GM12878 (cell line): ENCODE measurements at regions not wholly inside any gene's neighbourhood (a gene's known extent, or its start where the extent isn't known, plus 50 kb on each side); places are given as distances from the start of the nearest gene placed in this dataset.

Source experiments
- ATAC-seq: fragments of 200-7000 bp; cut with Tn5 transposase; 3 replicates; pipeline ENCODE4 v1.9.1; 2020; ENCODE audit warnings: mild to moderate bottlenecking, moderate library complexity
- BruUV-seq: library from RNA; stranded (reverse); fragments of 400-500 nt; replicated peaks from 2 replicates; lab custom pipeline; 2021; lab: Mats Ljungman, UMichigan
- CTCF ChIA-PET: fragments of 300-600 bp; sonication (Branson Sonifier 250); formaldehyde crosslinking; extraction: SDS; loops from one replicate; lab custom pipeline; 2021; ENCODE audit warnings: inconsistent platforms; lab: Yijun Ruan, JAX
- POLR2A ChIA-PET: fragments of 350-600 bp; formaldehyde crosslinking; extraction: SDS; loops from one replicate; lab custom pipeline; 2021; ENCODE audit warnings: inconsistent platforms; lab: Charles Lee
- RAD21 ChIA-PET: fragments of 300-600 bp; sonication (Branson Sonifier 250); formaldehyde crosslinking; loops from one replicate; lab custom pipeline; 2023; ENCODE audit warnings: antibody characterized with exemption; ENCODE audit not compliant: unreplicated experiment; lab: Charles Lee
- SMC1A ChIA-PET: fragments of 300-600 bp; sonication (Branson Sonifier 250); formaldehyde crosslinking; loops from one replicate; lab custom pipeline; 2023; ENCODE audit not compliant: unreplicated experiment, uncharacterized antibody; lab: Charles Lee
- DNase-seq: peaks from one replicate; pipeline ENCODE4 v3.0.0-alpha.2; 2011; ENCODE audit warnings: low read depth, low spot score
- FAIRE-seq: peaks from 3 replicates; lab custom pipeline; 2011; peaks lifted over from hg19 to GRCh38; lab: Jason Lieb, UNC
- H2AFZ ChIP-seq: 2 replicates; pipeline ENCODE4 v1.6.0; 2011; ENCODE audit warnings: low read depth, low read length, control low read depth; ENCODE audit not compliant: control insufficient read depth
- H3K27ac ChIP-seq: 2 replicates; pipeline ENCODE4 v1.5.1; 2011; ENCODE audit warnings: control low read depth; ENCODE audit not compliant: control insufficient read depth, insufficient read depth
- H3K27me3 ChIP-seq, 2 experiments: replicated peaks in 1 of 2; 2 replicates each; pipeline versions ENCODE4 v1.6.0 to v1.6.1; 2011; ENCODE audit warnings: low read length in 1 of 2; ENCODE audit not compliant: control insufficient read depth in 2 of 2, insufficient read depth in 2 of 2
- H3K36me3 ChIP-seq, 2 experiments: 2 replicates each; pipeline ENCODE4 v1.5.1; 2011; ENCODE audit warnings: low read length in 1 of 2; ENCODE audit not compliant: control insufficient read depth in 2 of 2, insufficient read depth in 2 of 2
- H3K4me1 ChIP-seq: 2 replicates; pipeline ENCODE4 v1.6.1; 2011; ENCODE audit warnings: mild to moderate bottlenecking, low read length, moderate library complexity, mixed read lengths; ENCODE audit not compliant: control insufficient read depth, insufficient read depth
- H3K4me2 ChIP-seq: 2 replicates; pipeline ENCODE4 v1.6.0; 2011; ENCODE audit warnings: control low read depth; ENCODE audit not compliant: control insufficient read depth, insufficient read depth
- H3K4me3 ChIP-seq: fragments of 200-600 bp; sonication (generic); 2 replicates; pipeline ENCODE4 v1.5.1; 2016
- H3K79me2 ChIP-seq: 2 replicates; pipeline ENCODE4 v1.6.0; 2011; ENCODE audit warnings: low read length; ENCODE audit not compliant: control insufficient read depth, insufficient read depth
- H3K9ac ChIP-seq: 2 replicates; pipeline ENCODE4 v1.8.0; 2011; ENCODE audit warnings: low read length, control low read depth, mixed read lengths; ENCODE audit not compliant: control insufficient read depth, insufficient read depth
- H3K9me3 ChIP-seq: replicated peaks from 3 replicates; pipeline ENCODE4 v1.5.1; 2011; ENCODE audit warnings: mild to moderate bottlenecking, low read length; ENCODE audit not compliant: control insufficient read depth, insufficient read depth
- H4K20me1 ChIP-seq: 2 replicates; pipeline ENCODE4 v1.6.0; 2011; ENCODE audit not compliant: control insufficient read depth, insufficient read depth
- EED ChIP-seq: sonication (generic); IDR thresholded peaks from 2 replicates; pipeline ENCODE4 v1.6.1; 2016; ENCODE audit warnings: antibody characterized with exemption, low read depth
- MXI1 ChIP-seq: fragments of 150-350 bp; IDR thresholded peaks from 2 replicates; pipeline ENCODE4 v1.6.1; 2011; ENCODE audit warnings: low read depth, mild to moderate bottlenecking, inconsistent platforms, low read length, improper control_type of control experiment
- RUNX3 ChIP-seq: IDR thresholded peaks from 2 replicates; pipeline ENCODE4 v1.6.1; 2012; ENCODE audit warnings: low read length, inconsistent platforms
- SMC3 ChIP-seq: IDR thresholded peaks from 2 replicates; pipeline ENCODE4 v1.6.1; 2011; ENCODE audit warnings: low read length, improper control_type of control experiment, borderline replicate concordance
- TAF1 ChIP-seq: IDR thresholded peaks from 2 replicates; pipeline ENCODE4 v1.6.1; 2011; ENCODE audit warnings: mild to moderate bottlenecking, low read depth, low read length, borderline replicate concordance
- ZNF384 ChIP-seq: IDR thresholded peaks from 2 replicates; pipeline ENCODE4 v1.6.1; 2012; ENCODE audit warnings: low read depth, mild to moderate bottlenecking, low read length, improper control_type of control experiment, borderline replicate concordance
- WGBS: methylation state at CpG from one replicate; pipeline ENCODE4 v1.1.6; 2016; ENCODE audit warnings: low lambda C conversion rate; ENCODE audit not compliant: insufficient replicate concordance, insufficient coverage; ENCODE audit errors: missing lambda C conversion rate; 5-methylcytosine and 5-hydroxymethylcytosine counted together
- in situ Hi-C: fragments of 300-500 bp; cut with MboI; formaldehyde crosslinking; loops from 9 replicates; pipeline ENCODE4 v1.14.3; 2018; ENCODE audit warnings: mixed read lengths
- intact Hi-C: fragments of 100-400 bp; cut with micrococcal nuclease; formaldehyde crosslinking; loops from one replicate; pipeline ENCODE4 v1.14.2; 2022; ENCODE audit not compliant: unreplicated experiment
- TF ChIP-seq, protein P1 (sequence below): fragments of 150-350 bp; IDR thresholded peaks from 2 replicates; pipeline ENCODE4 v1.6.1; 2014; ENCODE audit warnings: mild to moderate bottlenecking, low read depth, low read length
- TF ChIP-seq, protein P2 (sequence below): IDR thresholded peaks from 2 replicates; pipeline ENCODE4 v1.6.1; 2012; ENCODE audit warnings: low read length, inconsistent platforms
- TF ChIP-seq, protein P3 (sequence below): IDR thresholded peaks from 2 replicates; pipeline ENCODE4 v1.6.1; 2012; ENCODE audit warnings: improper control_type of control experiment, low read depth, low read length; ENCODE audit not compliant: insufficient replicate concordance
- TF ChIP-seq, protein P4 (sequence below): IDR thresholded peaks from 2 replicates; pipeline ENCODE4 v1.6.1; 2011; ENCODE audit warnings: low read depth, low read length, improper control_type of control experiment, borderline replicate concordance
- TF ChIP-seq, protein P5 (sequence below): IDR thresholded peaks from 2 replicates; pipeline ENCODE4 v1.6.1; 2012; ENCODE audit warnings: low read depth, low read length, improper control_type of control experiment

DNA sequence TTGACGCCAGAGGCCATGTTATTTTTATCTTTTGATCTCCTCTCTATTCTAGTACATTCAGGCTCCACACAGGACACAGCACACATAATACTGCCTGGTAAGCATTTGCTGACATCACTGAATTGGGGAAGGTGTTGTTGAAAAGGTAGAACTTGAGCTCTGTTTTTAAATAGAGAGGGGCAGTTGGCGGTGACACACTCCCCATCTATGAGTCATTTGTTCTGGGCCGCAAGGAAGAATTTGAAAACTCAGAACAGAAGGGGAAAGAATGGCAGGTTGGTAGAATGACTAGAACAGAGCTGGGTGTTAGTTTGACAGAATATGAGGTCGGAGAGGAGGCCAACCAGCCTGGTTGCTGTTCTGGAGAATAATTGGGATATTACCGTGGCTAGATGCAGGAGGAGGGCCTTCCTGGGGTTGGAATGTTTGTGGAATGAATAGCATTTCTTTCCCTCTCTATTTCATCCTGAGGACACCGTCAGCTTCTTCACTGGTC is 52.1 kb upstream of the ERRFI1 start:
- CTCF ChIA-PET: interaction anchor here (1.1 to 1.4 kb wide), 2 partner anchors 58 to 63 kb away, joined by 3 to 4 read pairs; no protein-coding TSS in a partner anchor

More for the DNA sequence above, 52.1 kb upstream of the ERRFI1 start:
- POLR2A ChIA-PET: interaction anchor here (1.0 kb wide), 1 partner anchor 23 kb away, joined by 5 read pairs; no protein-coding TSS in a partner anchor
- intact Hi-C loops: no loop called here
- WGBS: 17% methylated on average over 6 of the region's 6 CpGs
- no peak overlapping the region for H2AFZ ChIP-seq
- no peaks in the 10 kb centered on the region for H3K36me3 ChIP-seq
- TF ChIP-seq MXI1: no peak
- no peak for TF ChIP-seq TAF1
- TF ChIP-seq, protein P1, sequence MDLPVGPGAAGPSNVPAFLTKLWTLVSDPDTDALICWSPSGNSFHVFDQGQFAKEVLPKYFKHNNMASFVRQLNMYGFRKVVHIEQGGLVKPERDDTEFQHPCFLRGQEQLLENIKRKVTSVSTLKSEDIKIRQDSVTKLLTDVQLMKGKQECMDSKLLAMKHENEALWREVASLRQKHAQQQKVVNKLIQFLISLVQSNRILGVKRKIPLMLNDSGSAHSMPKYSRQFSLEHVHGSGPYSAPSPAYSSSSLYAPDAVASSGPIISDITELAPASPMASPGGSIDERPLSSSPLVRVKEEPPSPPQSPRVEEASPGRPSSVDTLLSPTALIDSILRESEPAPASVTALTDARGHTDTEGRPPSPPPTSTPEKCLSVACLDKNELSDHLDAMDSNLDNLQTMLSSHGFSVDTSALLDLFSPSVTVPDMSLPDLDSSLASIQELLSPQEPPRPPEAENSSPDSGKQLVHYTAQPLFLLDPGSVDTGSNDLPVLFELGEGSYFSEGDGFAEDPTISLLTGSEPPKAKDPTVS: no peak
- TF ChIP-seq, protein P2, sequence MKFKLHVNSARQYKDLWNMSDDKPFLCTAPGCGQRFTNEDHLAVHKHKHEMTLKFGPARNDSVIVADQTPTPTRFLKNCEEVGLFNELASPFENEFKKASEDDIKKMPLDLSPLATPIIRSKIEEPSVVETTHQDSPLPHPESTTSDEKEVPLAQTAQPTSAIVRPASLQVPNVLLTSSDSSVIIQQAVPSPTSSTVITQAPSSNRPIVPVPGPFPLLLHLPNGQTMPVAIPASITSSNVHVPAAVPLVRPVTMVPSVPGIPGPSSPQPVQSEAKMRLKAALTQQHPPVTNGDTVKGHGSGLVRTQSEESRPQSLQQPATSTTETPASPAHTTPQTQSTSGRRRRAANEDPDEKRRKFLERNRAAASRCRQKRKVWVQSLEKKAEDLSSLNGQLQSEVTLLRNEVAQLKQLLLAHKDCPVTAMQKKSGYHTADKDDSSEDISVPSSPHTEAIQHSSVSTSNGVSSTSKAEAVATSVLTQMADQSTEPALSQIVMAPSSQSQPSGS: no peak
- no peak for TF ChIP-seq RUNX3
- TF ChIP-seq, protein P3, sequence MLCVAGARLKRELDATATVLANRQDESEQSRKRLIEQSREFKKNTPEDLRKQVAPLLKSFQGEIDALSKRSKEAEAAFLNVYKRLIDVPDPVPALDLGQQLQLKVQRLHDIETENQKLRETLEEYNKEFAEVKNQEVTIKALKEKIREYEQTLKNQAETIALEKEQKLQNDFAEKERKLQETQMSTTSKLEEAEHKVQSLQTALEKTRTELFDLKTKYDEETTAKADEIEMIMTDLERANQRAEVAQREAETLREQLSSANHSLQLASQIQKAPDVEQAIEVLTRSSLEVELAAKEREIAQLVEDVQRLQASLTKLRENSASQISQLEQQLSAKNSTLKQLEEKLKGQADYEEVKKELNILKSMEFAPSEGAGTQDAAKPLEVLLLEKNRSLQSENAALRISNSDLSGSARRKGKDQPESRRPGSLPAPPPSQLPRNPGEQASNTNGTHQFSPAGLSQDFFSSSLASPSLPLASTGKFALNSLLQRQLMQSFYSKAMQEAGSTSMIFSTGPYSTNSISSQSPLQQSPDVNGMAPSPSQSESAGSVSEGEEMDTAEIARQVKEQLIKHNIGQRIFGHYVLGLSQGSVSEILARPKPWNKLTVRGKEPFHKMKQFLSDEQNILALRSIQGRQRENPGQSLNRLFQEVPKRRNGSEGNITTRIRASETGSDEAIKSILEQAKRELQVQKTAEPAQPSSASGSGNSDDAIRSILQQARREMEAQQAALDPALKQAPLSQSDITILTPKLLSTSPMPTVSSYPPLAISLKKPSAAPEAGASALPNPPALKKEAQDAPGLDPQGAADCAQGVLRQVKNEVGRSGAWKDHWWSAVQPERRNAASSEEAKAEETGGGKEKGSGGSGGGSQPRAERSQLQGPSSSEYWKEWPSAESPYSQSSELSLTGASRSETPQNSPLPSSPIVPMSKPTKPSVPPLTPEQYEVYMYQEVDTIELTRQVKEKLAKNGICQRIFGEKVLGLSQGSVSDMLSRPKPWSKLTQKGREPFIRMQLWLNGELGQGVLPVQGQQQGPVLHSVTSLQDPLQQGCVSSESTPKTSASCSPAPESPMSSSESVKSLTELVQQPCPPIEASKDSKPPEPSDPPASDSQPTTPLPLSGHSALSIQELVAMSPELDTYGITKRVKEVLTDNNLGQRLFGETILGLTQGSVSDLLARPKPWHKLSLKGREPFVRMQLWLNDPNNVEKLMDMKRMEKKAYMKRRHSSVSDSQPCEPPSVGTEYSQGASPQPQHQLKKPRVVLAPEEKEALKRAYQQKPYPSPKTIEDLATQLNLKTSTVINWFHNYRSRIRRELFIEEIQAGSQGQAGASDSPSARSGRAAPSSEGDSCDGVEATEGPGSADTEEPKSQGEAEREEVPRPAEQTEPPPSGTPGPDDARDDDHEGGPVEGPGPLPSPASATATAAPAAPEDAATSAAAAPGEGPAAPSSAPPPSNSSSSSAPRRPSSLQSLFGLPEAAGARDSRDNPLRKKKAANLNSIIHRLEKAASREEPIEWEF: no peak
- TF ChIP-seq, protein P4, sequence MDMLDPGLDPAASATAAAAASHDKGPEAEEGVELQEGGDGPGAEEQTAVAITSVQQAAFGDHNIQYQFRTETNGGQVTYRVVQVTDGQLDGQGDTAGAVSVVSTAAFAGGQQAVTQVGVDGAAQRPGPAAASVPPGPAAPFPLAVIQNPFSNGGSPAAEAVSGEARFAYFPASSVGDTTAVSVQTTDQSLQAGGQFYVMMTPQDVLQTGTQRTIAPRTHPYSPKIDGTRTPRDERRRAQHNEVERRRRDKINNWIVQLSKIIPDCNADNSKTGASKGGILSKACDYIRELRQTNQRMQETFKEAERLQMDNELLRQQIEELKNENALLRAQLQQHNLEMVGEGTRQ: no peak
- TF ChIP-seq, protein P5, sequence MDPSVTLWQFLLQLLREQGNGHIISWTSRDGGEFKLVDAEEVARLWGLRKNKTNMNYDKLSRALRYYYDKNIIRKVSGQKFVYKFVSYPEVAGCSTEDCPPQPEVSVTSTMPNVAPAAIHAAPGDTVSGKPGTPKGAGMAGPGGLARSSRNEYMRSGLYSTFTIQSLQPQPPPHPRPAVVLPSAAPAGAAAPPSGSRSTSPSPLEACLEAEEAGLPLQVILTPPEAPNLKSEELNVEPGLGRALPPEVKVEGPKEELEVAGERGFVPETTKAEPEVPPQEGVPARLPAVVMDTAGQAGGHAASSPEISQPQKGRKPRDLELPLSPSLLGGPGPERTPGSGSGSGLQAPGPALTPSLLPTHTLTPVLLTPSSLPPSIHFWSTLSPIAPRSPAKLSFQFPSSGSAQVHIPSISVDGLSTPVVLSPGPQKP: no peak
- TF ChIP-seq SMC3: no peak
- no peak for TF ChIP-seq ZNF384
- no peak for TF ChIP-seq EED
- TF ChIP-seq, all 136 proteins: peak for 0
- ChIA-PET RAD21 (no interaction called here), SMC1A (interaction anchor here (0.8 to 0.9 kb wide), 2 partner anchors 41 to 44 kb away, joined by 3 read pairs; no protein-coding TSS in a partner anchor)
- H3K4me3 ChIP-seq: no peak overlapping the region
- H3K9me3 ChIP-seq: no peaks in the 10 kb centered on the region
- no peak overlapping the region for H3K4me2 ChIP-seq
- in situ Hi-C loops: no loop called here
- ATAC-seq: no peak
- H3K79me2 ChIP-seq: no peaks in the 10 kb centered on the region
- H3K27ac ChIP-seq: no peak overlapping the region
- no peak for DNase-seq
- H3K4me1 ChIP-seq: no peaks in the 10 kb centered on the region
- no TSS peak for BruUV-seq
- no peaks in the 10 kb centered on the region for H3K27me3 ChIP-seq
- H4K20me1 ChIP-seq: no peaks in the 10 kb centered on the region
- FAIRE-seq: no peak
- no peak overlapping the region for H3K9ac ChIP-seq
